ENCODE measurements at regions not wholly inside any gene's neighbourhood (a gene's known extent, or its start where the extent isn't known, plus 50 kb on each side); places are given as distances from the start of the nearest gene placed in this dataset.

- ChIA-PET POLR2A (no interaction called here), CTCF (no interaction called here)
- Histone ChIP-seq H3K36me3 (ENCODE audit: control insufficient read depth, insufficient read depth, low read length) (no peaks in the 10 kb centered on the region), H3K27ac (ENCODE audit: low read length) (no peak overlapping the region), H3K9me3 (ENCODE audit: control insufficient read depth, insufficient read depth, low read depth, low read length) (no peaks in the 10 kb centered on the region), H3K27me3 (ENCODE audit: control insufficient read depth, insufficient read depth, low read length) (no peaks in the 10 kb centered on the region), H3K4me1 (ENCODE audit: control insufficient read depth, insufficient read depth, low read length) (peaks cover 5% of the 10 kb centered on the region; the same call in 1 of the 2 replicates), H3K4me3 (ENCODE audit: low read depth in 2 of 2, low read length in 2 of 2) (no peak overlapping the region)
- TF ChIP-seq CTCF (IDR thresholded peaks at IDR 0.05) (no peak), SIN3A (IDR thresholded peaks at IDR 0.05; ENCODE audit: borderline replicate concordance, insufficient read depth, low read depth, low read length) (no peak), TCF7L2 (IDR thresholded peaks at IDR 0.05; ENCODE audit: low read depth, low read length) (no peak), REST (IDR thresholded peaks at IDR 0.05; ENCODE audit: insufficient read depth in 1 of 2, low read depth in 2 of 2, low read length in 1 of 2) (no peak)
- no TSS peak for BruUV-seq (replicated peaks)
- DNase-seq (ENCODE audit: low read depth, low spot score), result no peak
- in situ Hi-C loops (cut with HindIII; ENCODE audit: low pct_unique_long_range_greater_than_20kb, low sequenced_read_pairs) (no loop called here), intact Hi-C loops (cut with micrococcal nuclease; ENCODE audit: unreplicated experiment) (no loop called here)
- ATAC-seq, result no peak
Observed at GRCh38 chr5:78718824-78719223, 70.3 kb upstream of the LHFPL2 start.

- no peak overlapping the region for H3K27ac ChIP-seq (ENCODE audit: low read length)
- ChIA-PET CTCF (no interaction called here), POLR2A (interaction anchor here (0.5 kb wide), 1 partner anchor 11 kb away, joined by 10 read pairs; no protein-coding TSS in a partner anchor)
- H3K9me3 ChIP-seq (ENCODE audit: control insufficient read depth, insufficient read depth, low read depth, low read length), result no peaks in the 10 kb centered on the region
- in situ Hi-C loops (cut with HindIII; ENCODE audit: low pct_unique_long_range_greater_than_20kb, low sequenced_read_pairs) (no loop called here), intact Hi-C loops (cut with micrococcal nuclease; ENCODE audit: unreplicated experiment) (no loop called here)
- H3K27me3 ChIP-seq (ENCODE audit: control insufficient read depth, insufficient read depth, low read length), result no peaks in the 10 kb centered on the region
- ATAC-seq (no peak), DNase-seq (ENCODE audit: low read depth, low spot score) (no peak)
- TF ChIP-seq SIN3A (IDR thresholded peaks at IDR 0.05; ENCODE audit: borderline replicate concordance, insufficient read depth, low read depth, low read length) (no peak), TCF7L2 (IDR thresholded peaks at IDR 0.05; ENCODE audit: low read depth, low read length) (no peak), REST (IDR thresholded peaks at IDR 0.05; ENCODE audit: insufficient read depth in 1 of 2, low read depth in 2 of 2, low read length in 1 of 2) (no peak), POLR2AphosphoS5 (IDR thresholded peaks at IDR 0.05; ENCODE audit: low read depth, low read length) (no peak), CTCF (IDR thresholded peaks at IDR 0.05) (no peak)
- no peak overlapping the region for H3K4me3 ChIP-seq (ENCODE audit: low read depth in 2 of 2, low read length in 2 of 2)
- H3K36me3 ChIP-seq (ENCODE audit: control insufficient read depth, insufficient read depth, low read length), result no peaks in the 10 kb centered on the region
- peaks cover 5% of the 10 kb centered on the region; the same call in 1 of the 2 replicates for H3K4me1 ChIP-seq (ENCODE audit: control insufficient read depth, insufficient read depth, low read length)
- BruUV-seq (replicated peaks), result no TSS peak
Observed at GRCh38 chr5:78717674-78718584, 69.4 kb upstream of the LHFPL2 start.
